Activated CD4-positive, alpha-beta T cell treated with anti-CD3 and anti-CD28 coated beads, Interleukin-2, amount 50 U/mL, for 24 hours (primary cell): ENCODE measurements at regions not wholly inside any gene's neighbourhood (a gene's known extent, or its start where the extent isn't known, plus 50 kb on each side); places are given as distances from the start of the nearest gene placed in this dataset.

Source experiments
- DNase-seq, 2 donors: peaks; one replicate each; pipeline ENCODE4 v3.0.0-alpha.2; 2020; ENCODE audit warnings: low read depth in 1 of 2, low spot score in 1 of 2

DNA sequence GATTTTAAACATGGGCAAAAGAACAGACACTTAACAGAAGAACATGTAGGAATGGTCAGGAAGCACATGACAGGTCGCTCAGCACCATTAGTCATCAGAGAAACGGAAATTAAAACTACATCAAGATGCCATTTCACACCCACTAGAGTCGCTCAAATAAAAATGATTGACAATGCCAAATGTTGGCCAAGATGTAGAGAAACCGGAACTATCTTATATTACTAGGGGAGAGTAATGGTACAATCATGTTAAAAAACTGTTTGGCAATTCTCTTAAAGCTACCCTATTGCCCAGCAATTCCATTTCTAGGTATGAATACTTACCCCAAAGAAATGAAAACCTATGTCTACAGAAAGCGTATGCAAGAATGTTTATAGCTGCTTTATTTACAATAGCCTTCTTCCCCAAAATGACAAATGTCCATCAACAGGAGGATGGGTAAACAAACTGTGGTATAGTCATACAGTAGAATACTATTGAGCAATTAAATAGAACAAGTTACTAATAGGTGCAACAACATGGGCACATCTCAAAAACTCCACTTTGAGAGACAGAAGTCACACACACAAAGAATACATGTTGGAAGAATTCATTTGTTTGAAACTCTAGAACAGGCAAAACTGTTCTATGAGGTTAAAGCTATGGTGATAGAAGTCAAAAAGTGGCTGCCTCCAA, 92.8 kb downstream of the ETS2 start:
- DNase-seq = no peak

- no peak for DNase-seq
These were observed 92.0 kb downstream of the ETS2 start for GRCh38 chr21:38897532-38898421.

- DNase-seq = no peak
These were observed 89.2 kb downstream of the ETS2 start for GRCh38 chr21:38894899-38895298.

DNA sequence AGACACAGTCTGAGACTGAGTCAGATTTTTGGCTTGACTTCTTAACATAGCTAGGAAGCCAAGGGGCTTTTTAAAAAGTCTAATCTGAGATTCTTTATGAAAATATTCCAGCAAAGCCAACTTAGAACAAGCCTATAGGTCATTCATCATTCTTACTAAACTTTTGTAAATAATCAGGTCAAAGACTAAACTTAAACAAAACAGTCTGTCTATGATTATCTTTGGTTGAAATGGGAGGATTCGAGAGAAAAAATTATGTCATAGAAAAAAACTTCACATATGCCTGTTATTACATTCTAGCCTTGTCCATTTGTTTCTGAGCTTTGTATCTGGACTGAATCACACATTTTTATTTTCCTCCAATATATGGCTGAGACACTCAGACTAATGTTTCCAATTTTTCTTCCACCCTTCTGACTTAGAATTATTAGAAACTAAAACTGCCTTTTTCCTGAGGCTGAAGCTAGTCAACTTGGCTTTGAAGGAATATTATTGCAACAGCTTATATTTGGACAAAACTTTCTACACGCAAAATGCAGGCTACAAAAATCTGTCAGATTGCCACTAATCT, 83.3 kb downstream of the ETS2 start:
- DNase-seq = no peak

GRCh38 chr21:38887749-38888148, 82.0 kb downstream of the ETS2 start:
- DNase-seq = no peak

DNA sequence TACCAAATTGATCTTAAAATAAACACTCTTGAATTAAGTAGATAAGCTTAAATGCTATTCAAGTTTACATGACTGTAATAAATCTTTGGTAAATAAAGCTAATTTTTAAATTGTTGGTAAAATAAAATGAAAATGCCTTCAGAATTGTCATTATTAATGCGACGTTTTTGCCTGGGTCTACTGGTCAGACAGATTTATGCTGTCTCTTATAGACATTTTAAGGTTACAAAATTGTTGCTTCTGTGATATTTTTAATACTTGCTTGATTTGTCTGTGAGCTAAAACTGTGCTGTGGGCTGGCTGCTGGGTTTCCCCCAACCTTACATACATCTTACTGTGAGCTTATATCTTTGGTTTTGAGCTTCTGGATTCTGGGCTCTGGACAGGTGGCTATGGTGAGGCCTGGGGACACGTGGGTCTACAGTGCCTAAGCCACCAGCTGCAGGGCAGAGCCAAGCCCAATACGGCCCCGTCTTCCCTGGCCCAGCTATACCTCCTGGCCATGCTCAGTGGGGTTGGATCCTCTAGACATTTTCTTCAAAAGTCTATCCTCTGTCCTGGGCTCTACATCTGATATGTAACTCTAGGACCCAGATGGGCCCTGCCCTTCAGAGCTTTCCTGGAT, 81.4 kb downstream of the ETS2 start:
- no peak for DNase-seq

DNA sequence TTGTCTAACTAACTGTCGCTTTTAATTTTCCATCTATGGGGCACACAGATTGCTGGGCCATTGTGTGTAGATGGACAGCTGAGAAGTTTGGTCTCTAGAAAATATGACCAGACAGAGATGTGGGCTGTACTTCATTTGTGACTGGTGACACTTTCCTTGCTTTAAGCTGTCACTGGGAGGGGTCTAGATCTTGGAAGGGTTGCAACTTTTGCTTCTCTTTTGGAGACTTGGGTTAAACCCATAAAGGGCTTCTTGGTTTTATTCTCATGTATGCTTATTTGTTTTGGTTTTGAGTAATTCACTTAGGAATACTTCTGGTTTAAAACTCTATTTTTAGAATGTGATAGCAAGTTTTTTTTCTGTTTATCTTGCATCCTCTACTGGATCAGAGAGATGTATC, 80.2 kb downstream of the ETS2 start:
- no peak for DNase-seq

DNA sequence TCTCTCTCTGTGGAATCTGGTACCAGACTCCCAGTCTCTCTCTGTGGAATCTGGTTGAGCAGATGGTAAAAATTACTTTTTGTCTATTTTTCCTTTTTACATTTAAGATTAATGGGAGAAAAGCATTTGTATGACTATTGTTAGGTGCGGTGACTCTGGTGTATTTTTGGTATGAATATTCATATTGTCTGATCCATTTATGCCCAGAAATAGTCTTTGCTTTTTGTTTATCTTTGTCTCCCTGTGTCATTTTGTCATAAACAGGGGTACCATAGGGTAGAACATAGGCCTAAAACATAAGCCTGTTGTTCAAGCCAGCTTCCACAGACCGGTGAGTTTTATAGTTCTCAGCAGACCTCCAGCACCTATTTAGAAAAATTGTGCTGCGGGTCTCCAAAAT, 78.7 kb downstream of the ETS2 start:
- no peak for DNase-seq

DNA sequence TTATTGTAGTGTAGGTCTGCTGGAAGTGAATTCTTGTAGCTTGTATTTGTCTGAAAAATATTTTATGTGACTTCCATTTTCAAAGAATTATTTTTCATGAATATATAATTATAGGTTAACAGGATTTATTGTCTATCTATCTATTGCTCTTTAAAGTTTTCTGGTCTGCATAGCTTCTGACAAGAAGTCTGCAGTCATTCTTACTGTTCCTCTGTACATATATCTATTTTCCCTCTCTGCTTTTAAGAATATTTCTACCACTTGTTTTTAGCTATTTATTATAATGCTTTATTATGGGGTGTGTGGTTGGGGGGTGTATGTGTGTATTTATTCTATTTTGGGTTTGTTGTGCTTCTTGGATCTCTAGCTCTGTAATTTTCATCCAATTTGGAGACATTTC, 77.4 kb downstream of the ETS2 start:
- no peak for DNase-seq

GRCh38 chr21:38881131-38881530, 75.4 kb downstream of the ETS2 start:
- DNase-seq = no peak

DNA sequence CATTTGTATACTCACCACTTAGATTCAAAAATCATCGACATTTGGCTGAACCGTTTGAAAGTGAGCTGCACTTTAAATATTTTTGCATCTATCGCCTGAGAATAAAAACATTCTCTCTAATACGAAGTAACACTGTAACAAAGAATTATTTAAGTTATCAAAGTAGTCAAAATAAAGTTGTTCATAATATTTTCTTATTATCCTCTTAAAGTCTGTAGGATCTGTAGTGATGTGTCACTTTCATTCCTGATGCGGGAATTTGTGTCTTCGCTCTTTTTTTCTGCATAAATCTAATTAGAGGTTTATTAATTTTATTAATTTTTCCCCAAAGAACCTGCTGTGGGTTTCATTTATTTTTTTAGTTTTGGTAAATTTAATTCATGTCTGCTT, 74.8 kb downstream of the ETS2 start:
- DNase-seq = no peak

DNA sequence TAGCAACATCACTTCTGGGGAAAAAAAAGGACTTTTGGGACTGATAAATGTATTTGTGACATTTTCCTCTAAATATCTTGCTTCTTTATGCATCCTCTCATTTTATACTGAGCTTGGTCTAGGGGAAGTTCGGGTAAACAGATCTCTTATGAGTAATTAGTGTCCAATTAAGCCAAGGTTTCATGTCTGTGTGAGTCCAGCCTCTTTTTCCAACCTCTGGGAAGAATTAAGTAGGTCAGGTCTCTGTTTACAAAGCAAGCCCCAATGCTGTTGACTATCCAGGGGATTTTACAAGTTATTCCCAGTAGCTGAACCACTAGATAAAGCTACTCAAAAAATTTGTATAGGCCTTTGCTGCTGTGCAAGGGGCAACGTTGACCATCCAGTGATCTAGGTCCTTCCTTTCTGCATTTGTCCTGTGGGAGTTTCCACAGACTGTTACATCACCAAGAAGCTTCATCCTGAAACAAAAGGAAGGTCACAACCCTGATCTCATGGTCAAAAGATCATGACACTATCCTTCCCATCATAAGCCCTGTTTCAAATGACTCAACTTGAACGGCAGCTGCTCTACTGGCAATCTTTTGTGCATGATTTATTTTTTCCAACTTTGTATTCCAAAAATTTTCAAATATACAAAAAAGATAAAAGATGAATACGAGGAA, 74.3 kb downstream of the ETS2 start:
- no peak for DNase-seq

DNA sequence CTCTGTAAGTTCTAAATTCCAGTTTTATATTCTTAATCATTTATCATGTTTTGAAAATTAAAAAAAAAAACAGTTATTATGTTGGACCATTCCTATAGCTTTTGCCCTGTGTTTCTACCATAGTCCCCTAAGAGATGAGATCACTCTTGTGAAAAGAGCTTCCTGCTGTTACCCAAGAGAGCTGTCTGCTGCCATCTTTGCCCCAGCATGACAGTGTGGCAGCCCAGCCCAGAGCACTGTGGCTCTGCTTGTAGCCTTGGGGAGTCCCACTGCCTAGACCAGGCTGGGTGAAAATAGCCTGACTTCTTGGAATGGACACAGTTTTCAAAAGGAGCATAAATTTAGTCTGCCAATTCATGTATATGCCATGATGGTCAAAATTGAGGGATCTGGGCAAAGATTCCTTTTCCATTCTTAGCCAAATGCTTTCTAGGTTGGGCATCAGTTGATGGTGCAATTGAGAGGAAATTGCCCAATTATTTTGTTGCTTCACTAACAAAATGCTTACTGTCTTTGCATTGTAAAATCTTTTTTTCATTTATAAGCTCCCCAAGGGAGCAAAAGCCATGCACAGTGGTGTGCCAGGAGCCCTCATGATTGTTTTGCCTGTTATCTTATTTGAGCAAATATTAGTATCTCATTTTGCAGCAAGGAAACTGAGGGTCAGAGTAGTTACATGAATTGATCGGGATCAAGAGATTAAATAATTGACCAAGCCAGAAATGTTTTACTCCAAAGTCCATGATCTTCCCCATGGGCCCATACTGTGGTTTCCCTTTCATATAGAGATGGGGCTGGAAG, 72.8 kb downstream of the ETS2 start:
- no peak for DNase-seq

DNA sequence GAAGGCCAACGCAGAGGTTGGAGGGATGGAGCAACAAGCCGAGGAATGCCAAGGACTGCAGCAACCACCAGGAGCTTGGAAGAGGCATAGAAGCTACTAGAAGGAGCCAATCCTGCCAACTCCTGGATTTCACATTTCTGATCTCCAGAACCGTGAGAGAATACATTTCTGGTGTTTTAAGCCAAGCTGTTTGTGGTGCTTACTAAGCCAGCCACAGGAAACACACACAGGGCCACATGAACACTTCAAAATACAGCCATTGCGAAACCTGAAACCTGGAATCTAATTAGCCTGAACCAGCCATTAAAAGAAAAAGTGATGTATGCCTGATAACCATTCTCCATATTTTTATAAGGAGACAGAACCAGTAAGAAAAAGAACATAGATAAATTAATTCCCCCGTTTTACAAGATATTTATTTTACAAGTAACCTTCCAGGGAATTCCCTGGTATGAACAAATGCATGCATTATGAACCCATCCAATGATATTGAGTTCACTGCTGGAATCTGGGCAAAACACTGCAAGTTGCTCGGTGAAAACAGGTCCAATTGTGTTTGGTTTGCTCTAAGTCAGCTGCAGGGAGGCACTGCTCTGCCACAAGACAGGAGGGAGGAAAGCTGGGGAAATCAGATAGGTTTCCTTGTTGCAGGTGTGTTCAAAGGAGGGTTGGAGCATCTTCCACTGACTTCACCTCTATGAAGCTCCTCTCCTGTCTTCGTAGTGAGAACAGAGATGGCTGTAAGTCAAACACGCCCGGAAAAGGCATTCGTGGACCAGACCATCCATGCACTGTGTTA, 70.2 kb downstream of the ETS2 start:
- no peak for DNase-seq
